AG10803 (cell line): ENCODE measurements at regions not wholly inside any gene's neighbourhood (a gene's known extent, or its start where the extent isn't known, plus 50 kb on each side); places are given as distances from the start of the nearest gene placed in this dataset.
"Not testable (repeated sequence)": the region's sequence is repeated elsewhere in the genome, so short reads cannot be mapped to it uniquely, and the experiment has no call there.

Source experiments
- DNase-seq: peaks from one replicate; pipeline ENCODE4 v3.0.0; 2010; ENCODE audit warnings: low read depth
- H3K4me3 ChIP-seq: 2 replicates; pipeline ENCODE4 v1.5.1; 2011; ENCODE audit warnings: mild to moderate bottlenecking, low read length, control low read depth
- TF ChIP-seq, protein P1 (sequence below): conservative IDR thresholded peaks from 2 replicates; pipeline ENCODE4 v1.5.1; 2011; ENCODE audit warnings: mild to moderate bottlenecking, low read length, control low read depth, inconsistent platforms

DNA sequence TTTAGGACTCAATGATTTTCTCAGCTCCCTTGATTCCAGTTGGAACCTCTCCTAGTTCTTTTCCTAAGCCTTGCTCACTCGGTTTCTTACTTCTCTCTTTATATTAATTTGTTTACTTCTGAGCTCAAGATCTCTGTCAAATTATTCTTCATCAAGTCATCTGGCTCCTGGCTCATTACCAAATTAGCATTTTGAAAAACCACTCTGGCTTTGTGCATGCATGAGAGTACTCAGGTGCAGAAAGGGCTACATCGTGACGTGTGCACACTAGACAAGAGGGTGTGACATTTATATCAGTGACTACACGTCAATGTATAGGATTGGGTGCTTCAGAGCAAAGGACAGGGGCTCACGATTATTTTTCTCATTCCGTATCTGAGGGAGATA, 645.7 kb upstream of the DPP6 start:
- H3K4me3 ChIP-seq = no peak overlapping the region
- DNase-seq = no peak
- TF ChIP-seq, protein P1, sequence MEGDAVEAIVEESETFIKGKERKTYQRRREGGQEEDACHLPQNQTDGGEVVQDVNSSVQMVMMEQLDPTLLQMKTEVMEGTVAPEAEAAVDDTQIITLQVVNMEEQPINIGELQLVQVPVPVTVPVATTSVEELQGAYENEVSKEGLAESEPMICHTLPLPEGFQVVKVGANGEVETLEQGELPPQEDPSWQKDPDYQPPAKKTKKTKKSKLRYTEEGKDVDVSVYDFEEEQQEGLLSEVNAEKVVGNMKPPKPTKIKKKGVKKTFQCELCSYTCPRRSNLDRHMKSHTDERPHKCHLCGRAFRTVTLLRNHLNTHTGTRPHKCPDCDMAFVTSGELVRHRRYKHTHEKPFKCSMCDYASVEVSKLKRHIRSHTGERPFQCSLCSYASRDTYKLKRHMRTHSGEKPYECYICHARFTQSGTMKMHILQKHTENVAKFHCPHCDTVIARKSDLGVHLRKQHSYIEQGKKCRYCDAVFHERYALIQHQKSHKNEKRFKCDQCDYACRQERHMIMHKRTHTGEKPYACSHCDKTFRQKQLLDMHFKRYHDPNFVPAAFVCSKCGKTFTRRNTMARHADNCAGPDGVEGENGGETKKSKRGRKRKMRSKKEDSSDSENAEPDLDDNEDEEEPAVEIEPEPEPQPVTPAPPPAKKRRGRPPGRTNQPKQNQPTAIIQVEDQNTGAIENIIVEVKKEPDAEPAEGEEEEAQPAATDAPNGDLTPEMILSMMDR = no peak

DNA sequence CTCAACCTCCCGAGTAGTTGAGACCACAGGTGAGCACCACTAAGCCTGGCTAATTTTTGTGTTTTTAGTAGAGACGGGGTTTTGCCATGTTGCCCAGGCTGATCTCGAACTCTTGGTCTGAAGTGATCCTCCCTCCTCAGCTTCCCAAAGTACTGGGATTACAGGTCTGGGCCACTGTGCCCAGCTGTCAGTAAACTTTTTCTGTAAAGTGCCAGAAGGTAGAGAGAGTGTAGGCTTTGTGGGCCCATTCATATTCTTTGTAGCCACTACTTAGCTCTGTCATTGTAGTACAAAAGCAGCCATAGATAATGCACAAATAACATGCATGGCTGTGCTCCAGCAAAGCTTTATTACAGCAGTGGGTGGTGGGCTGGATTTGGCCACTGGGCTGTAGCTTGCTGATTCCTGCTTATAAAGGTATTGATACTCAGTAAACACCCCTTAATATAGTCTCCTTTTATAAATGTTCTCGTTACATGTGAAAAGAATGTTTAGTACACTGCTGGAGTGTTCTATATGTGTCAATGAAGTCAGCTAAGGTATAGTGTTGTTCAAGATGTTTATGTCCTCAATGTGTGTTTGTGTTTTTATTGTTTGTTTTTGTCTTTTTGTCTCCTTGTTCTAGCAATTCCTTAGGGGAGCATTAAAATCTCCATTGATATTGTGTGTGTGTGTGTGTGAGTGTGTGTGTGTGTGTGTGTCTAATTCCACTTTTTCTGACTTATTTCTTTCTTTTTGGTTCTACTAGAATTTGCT, 644.7 kb upstream of the DPP6 start:
- TF ChIP-seq, protein P1 = no peak

GRCh38 chr7:153408360-153409335, 643.5 kb upstream of the DPP6 start:
- no peak overlapping the region for H3K4me3 ChIP-seq
- DNase-seq = no peak
- TF ChIP-seq, protein P1 = no peak

More for the DNA sequence above, 644.7 kb upstream of the DPP6 start:
- no peak for DNase-seq
- no peak overlapping the region for H3K4me3 ChIP-seq

DNA sequence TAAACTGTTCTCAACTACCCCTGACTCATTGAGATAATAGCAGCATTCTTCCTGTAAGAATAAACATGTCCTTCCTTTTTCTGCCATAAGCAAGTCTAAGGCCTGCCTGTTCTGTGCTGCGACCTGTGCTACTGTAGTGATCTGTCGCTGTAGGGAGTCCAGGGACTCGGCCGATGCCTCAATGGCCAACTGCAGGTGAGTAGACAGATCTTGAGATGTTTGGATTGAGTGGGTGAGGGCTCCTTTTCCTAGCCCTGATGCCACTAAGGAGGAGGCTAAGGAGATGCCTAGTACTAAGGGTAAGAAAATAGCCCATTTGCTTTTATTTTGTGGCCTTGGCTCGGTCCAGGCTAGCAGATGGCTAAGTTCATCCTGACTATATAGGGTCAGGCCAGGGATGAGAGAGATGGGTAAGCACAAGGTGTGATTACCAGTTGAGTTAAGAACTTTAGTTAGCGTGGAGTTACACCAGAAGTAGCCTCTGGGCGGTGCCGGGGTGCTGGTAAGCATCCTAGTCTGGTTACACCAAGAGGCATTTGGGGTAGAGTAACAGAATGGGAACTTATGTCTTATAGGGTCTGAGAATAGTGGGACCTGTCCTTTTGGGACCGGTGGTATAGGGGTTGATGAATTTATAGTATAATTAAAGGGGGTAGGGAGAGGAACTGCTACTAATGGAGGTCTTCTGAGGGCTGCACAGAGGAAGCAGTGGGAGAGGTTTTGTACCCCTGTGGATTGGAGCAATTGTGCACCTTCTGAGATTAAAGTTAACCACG, 642.4 kb upstream of the DPP6 start:
- H3K4me3 ChIP-seq, DNase-seq: not testable (repeated sequence)

DNA sequence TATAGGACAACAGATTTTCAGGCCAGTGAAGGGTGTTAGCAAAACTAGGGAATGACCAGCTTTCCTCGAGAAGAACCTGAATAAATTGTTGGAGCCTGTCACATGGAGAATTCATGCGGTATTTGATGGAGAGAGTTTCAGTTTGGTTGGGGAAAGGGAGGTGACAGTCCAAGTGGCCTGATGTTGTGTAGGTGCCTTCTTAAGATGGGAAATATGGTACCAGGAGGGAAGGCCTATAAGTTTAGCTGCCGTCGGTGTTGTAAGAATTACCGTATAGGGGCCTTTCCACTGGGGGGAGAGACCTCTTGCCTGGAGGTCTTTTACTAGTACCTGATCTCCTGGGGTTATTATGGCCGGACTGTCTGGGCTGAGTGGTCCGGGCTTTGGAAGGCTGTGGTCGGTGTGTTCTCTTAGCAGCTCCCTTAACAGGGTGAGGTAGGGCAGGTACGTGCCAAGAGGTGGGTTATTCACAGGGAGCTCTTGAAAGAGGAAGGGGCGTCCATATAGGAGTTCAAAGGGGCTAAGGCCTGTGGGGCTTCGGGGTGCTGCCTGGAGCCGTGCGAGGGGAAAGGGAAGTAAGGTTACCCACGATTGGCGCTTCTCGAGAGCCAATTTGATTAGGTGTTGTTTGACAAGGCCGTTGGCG, 641.1 kb upstream of the DPP6 start:
- not testable (repeated sequence) for DNase-seq

DNA sequence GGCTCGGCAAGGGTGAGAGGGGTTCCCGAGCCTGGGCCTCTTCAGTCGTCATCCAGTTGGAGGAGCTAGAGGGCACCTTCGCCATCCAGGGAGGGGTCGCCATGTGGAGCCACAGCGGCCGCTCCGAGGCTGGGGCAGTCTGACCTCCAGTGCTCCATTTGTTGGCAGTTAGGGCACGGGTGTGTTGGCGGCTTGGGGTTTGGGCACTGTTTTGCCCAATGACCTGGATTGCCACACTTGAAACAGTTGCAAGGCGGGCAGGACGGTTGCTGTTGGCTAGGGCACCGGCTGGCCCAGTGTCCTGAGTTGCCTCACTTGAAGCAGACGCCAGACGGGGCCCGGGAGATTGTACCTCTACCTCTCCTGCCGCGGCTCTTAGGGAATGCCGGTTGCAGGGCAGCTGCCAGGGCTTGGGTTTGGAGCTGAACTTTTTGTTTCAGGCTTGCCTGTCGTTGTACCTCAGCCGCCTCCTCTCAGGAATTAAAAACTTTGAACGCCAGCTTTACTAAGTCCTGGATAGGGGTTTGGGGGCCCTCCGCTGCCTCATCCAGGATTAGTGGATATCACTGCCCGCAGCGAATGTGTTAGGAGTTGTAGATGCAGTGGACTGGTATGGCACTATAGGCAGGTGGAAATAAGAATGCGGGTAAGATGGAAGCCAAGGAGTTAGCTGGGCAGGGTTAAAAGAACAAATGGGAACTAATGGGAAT, 639.9 kb upstream of the DPP6 start:
- not testable (repeated sequence) for H3K4me3 ChIP-seq, DNase-seq

More for the DNA sequence above, 641.1 kb upstream of the DPP6 start:
- not testable (repeated sequence) for H3K4me3 ChIP-seq

GRCh38 chr7:153412824-153413198, 639.4 kb upstream of the DPP6 start:
- not testable (repeated sequence) for H3K4me3 ChIP-seq

DNA sequence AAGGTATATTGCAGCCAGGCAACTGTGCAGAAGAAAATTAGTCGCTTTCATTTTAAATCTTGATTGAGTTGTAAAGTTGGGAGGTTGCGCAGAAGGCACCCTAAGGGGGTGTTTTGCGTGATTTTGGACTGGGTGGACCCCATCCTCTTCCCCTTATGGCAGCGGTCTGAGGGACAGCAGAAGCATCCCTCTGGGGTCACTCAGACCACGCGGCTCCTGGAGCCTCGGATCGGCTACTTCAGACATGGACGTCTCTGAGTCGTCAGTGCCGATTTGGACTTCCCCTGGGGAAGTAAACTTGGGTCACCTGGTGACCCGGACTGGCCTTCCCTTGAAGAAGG, 639.0 kb upstream of the DPP6 start:
- DNase-seq = no peak
- TF ChIP-seq, protein P1 = no peak
- no peak overlapping the region for H3K4me3 ChIP-seq

More at GRCh38 chr7:153412824-153413198, 639.4 kb upstream of the DPP6 start:
- DNase-seq = not testable (repeated sequence)
